Common myeloid progenitor, CD34-positive (primary cell): ENCODE measurements at regions not wholly inside any gene's neighbourhood (a gene's known extent, or its start where the extent isn't known, plus 50 kb on each side); places are given as distances from the start of the nearest gene placed in this dataset.
A peak's percentile ranks its signal among the peaks of the same experiment; 100 is the strongest.

ENCODE experiments used
- CTCF ChIA-PET: fragments of 350-600 bp; sonication (Branson Sonifier 250); formaldehyde crosslinking; loops from one replicate; lab custom pipeline; 2021; ENCODE audit warnings: antibody characterized with exemption; lab: Charles Lee
- POLR2A ChIA-PET: fragments of 350-600 bp; sonication (Branson Sonifier 250); formaldehyde crosslinking; loops from one replicate; lab custom pipeline; 2021; ENCODE audit warnings: antibody characterized with exemption; lab: Charles Lee
- DNase-seq, 3 donors: peaks; one replicate each; pipeline versions ENCODE4 v3.0.0 to v3.0.0-alpha.2; 2013
- H3K27ac ChIP-seq, 2 experiments: 1 replicate in 1 of 2; 2 replicates in 1 of 2; pipeline ENCODE4 v1.7.0; 2013; ENCODE audit warnings: inconsistent platforms in 2 of 2, low read length in 2 of 2, mild to moderate bottlenecking in 2 of 2, low read depth in 1 of 2, moderate library complexity in 1 of 2; ENCODE audit not compliant: severe bottlenecking in 2 of 2, insufficient read depth in 1 of 2, poor library complexity in 1 of 2
- H3K27me3 ChIP-seq, 5 experiments: replicated peaks in 2 of 5; 1 replicate in 3 of 5; 2 replicates in 2 of 5; pipeline versions ENCODE4 v1.6.1 to v1.7.0; 2013; ENCODE audit warnings: low read length in 4 of 5, mild to moderate bottlenecking in 2 of 5, moderate library complexity in 2 of 5, inconsistent platforms in 1 of 5; ENCODE audit not compliant: insufficient read depth in 5 of 5, control insufficient read depth in 4 of 5
- H3K36me3 ChIP-seq, 4 experiments: 1 replicate in 2 of 4; 2 replicates in 2 of 4; pipeline versions ENCODE4 v1.6.1 to v1.7.0; 2013; ENCODE audit warnings: low read length in 3 of 4, control low read depth in 1 of 4, mild to moderate bottlenecking in 1 of 4; ENCODE audit not compliant: control insufficient read depth in 4 of 4, insufficient read depth in 4 of 4
- H3K4me1 ChIP-seq, 4 experiments: 1 replicate in 3 of 4; 2 replicates in 1 of 4; pipeline versions ENCODE4 v1.6.1 to v1.7.1; 2013; ENCODE audit warnings: low read length in 3 of 4, mild to moderate bottlenecking in 3 of 4, control low read depth in 1 of 4, inconsistent platforms in 1 of 4, moderate library complexity in 1 of 4; ENCODE audit not compliant: control insufficient read depth in 4 of 4, insufficient read depth in 4 of 4; ENCODE audit errors: control extremely low read depth in 1 of 4
- H3K4me3 ChIP-seq, 7 experiments: 1 replicate in 4 of 7; 2 replicates in 3 of 7; pipeline versions ENCODE4 v1.5.1 to v1.7.0; 2013; ENCODE audit warnings: mild to moderate bottlenecking in 7 of 7, low read length in 6 of 7, moderate library complexity in 6 of 7, inconsistent platforms in 2 of 7, low read depth in 2 of 7, control low read depth in 1 of 7; ENCODE audit not compliant: insufficient read depth in 4 of 7, control insufficient read depth in 1 of 7; ENCODE audit errors: extremely low read depth in 1 of 7
- H3K9me3 ChIP-seq, 5 experiments: 1 replicate in 4 of 5; 2 replicates in 1 of 5; pipeline versions ENCODE4 v1.6.1 to v1.7.1; 2013; ENCODE audit warnings: low read length in 4 of 5, mild to moderate bottlenecking in 2 of 5, inconsistent platforms in 1 of 5, low read depth in 1 of 5, moderate library complexity in 1 of 5; ENCODE audit not compliant: control insufficient read depth in 4 of 5, insufficient read depth in 2 of 5; ENCODE audit errors: control extremely low read depth in 1 of 5
- whole genome bisulfite sequencing: methylation state at CpG from one replicate; pipeline ENCODE4 v1.1.5; 2013; ENCODE audit not compliant: insufficient coverage; 5-methylcytosine and 5-hydroxymethylcytosine counted together

GRCh38 chr9:71233646-71234045 is 112.2 kb upstream of the TRPM3 start:
- no peak overlapping the region for H3K4me3 ChIP-seq
- H3K36me3 ChIP-seq, result no peaks in the 10 kb centered on the region
- no peak overlapping the region for H3K27ac ChIP-seq
- CTCF ChIA-PET, result interaction anchor here (1.1 to 1.2 kb wide), 2 partner anchors 13 to 312 kb away, joined by 3 to 4 read pairs; no protein-coding TSS in a partner anchor
- DNase-seq, result no peak
- POLR2A ChIA-PET, result interaction anchor here (0.6 kb wide), 1 partner anchor 720 kb away, joined by 3 read pairs; no protein-coding TSS in a partner anchor
- no peaks in the 10 kb centered on the region for H3K4me1 ChIP-seq
- 100% methylated on average over 1 of the region's 1 CpG for WGBS
- peaks cover 0 to 2% (median 0%) of the 10 kb centered on the region in 5 experiments for H3K9me3 ChIP-seq
- no peaks in the 10 kb centered on the region for H3K27me3 ChIP-seq

GRCh38 chr9:71223953-71224538 is 102.6 kb upstream of the TRPM3 start:
- DNase-seq, result peak; percentile 32 to 61 (median 60)

GRCh38 chr9:71218774-71219173 is 97.4 kb upstream of the TRPM3 start:
- H3K36me3 ChIP-seq, result no peaks in the 10 kb centered on the region
- WGBS, result 45% methylated on average over 2 of the region's 4 CpGs
- H3K4me3 ChIP-seq, result no peak overlapping the region
- no peaks in the 10 kb centered on the region for H3K4me1 ChIP-seq
- ChIA-PET CTCF (no interaction called here), POLR2A (no interaction called here)
- no peak for DNase-seq
- H3K9me3 ChIP-seq, result peaks cover 0 to 10% (median 1%) of the 10 kb centered on the region in 5 experiments
- H3K27ac ChIP-seq, result no peak overlapping the region
- H3K27me3 ChIP-seq, result no peaks in the 10 kb centered on the region

More at GRCh38 chr9:71223953-71224538, 102.6 kb upstream of the TRPM3 start:
- Histone ChIP-seq H3K4me3 (no peak overlapping the region), H3K4me1 (no peaks in the 10 kb centered on the region), H3K36me3 (no peaks in the 10 kb centered on the region), H3K9me3 (peaks cover 0 to 2% (median 0%) of the 10 kb centered on the region in 5 experiments), H3K27me3 (no peaks in the 10 kb centered on the region), H3K27ac (no peak overlapping the region)
- ChIA-PET POLR2A (no interaction called here), CTCF (interaction anchor here (0.7 to 2.8 kb wide), 13 partner anchors 8 to 590 kb away, joined by 3 to 8 read pairs (median 4); no protein-coding TSS in a partner anchor)
- 100% methylated on average over 1 of the region's 1 CpG for WGBS

DNA sequence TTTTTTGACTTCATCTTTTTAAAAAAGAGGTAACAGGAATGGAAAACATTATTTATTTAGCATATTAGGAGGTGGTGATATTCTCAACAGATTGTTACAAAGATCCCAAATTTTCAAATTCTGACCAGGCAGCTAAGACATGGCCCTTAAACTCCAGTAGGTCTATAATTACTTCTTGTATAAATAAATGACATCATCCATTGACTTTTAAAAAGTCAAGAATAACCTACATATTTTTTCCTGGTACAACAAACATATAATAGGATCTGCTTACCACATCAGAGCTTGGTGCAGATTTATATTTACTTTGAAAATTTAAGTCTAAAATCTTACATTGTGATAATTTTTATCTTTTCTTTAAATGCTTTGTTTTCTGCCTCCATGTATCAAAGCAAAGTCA is 92.2 kb upstream of the TRPM3 start:
- peaks cover 0 to 13% (median 1%) of the 10 kb centered on the region in 5 experiments for H3K9me3 ChIP-seq
- H3K36me3 ChIP-seq, result no peaks in the 10 kb centered on the region
- H3K27me3 ChIP-seq, result no peaks in the 10 kb centered on the region
- ChIA-PET POLR2A (no interaction called here), CTCF (interaction anchor here (1.1 to 1.4 kb wide), 2 partner anchors 10 to 68 kb away, joined by 3 read pairs; no protein-coding TSS in a partner anchor)
- peak in 2 of 3 donors; percentile 16 to 29 for DNase-seq
- H3K4me3 ChIP-seq, result no peak overlapping the region
- no peaks in the 10 kb centered on the region for H3K4me1 ChIP-seq
- H3K27ac ChIP-seq, result no peak overlapping the region

DNA sequence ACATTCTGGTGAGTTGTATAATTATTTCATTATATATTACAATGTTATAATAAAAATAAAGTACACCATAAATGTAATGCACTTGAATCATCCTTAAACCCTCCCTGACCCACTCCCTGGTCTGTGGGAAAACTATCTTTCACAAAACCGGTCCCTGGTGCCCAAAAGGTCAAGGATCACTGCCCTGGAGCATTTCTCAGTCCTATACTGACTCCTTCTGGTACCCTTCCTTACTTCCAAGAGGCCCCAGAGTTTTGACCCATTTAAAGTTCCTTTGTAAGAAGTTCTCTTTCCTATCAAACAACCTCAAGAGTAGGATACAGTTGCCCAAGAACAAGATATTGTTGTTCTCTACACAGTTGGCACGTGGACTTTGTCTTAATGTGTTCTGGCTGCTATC is 88.9 kb upstream of the TRPM3 start:
- H3K4me1 ChIP-seq, result no peaks in the 10 kb centered on the region
- H3K27me3 ChIP-seq, result no peaks in the 10 kb centered on the region
- peaks cover 0 to 13% (median 0%) of the 10 kb centered on the region in 5 experiments for H3K9me3 ChIP-seq
- ChIA-PET CTCF (interaction anchor here (1.4 kb wide), 1 partner anchor 285 kb away, joined by 5 read pairs; no protein-coding TSS in a partner anchor), POLR2A (no interaction called here)
- DNase-seq, result no peak
- H3K4me3 ChIP-seq, result no peak overlapping the region
- WGBS, result 74% methylated on average over 2 of the region's 2 CpGs
- no peak overlapping the region for H3K27ac ChIP-seq
- H3K36me3 ChIP-seq, result no peaks in the 10 kb centered on the region

GRCh38 chr9:71209890-71210289 is 88.5 kb upstream of the TRPM3 start:
- H3K9me3 ChIP-seq, result peaks cover 0 to 10% (median 0%) of the 10 kb centered on the region in 5 experiments
- no peak overlapping the region for H3K27ac ChIP-seq
- no peak overlapping the region for H3K4me3 ChIP-seq
- no peak for DNase-seq
- H3K4me1 ChIP-seq, result no peaks in the 10 kb centered on the region
- no peaks in the 10 kb centered on the region for H3K36me3 ChIP-seq
- CTCF ChIA-PET, result interaction anchor here (1.4 kb wide), 1 partner anchor 284 kb away, joined by 5 read pairs; no protein-coding TSS in a partner anchor
- POLR2A ChIA-PET, result no interaction called here
- 95% methylated on average over 6 of the region's 7 CpGs for WGBS
- H3K27me3 ChIP-seq, result no peaks in the 10 kb centered on the region

- Histone ChIP-seq H3K36me3 (no peaks in the 10 kb centered on the region), H3K9me3 (no peaks in the 10 kb centered on the region), H3K4me1 (no peaks in the 10 kb centered on the region), H3K27me3 (no peaks in the 10 kb centered on the region), H3K4me3 (no peak overlapping the region), H3K27ac (no peak overlapping the region)
- CTCF ChIA-PET, result interaction anchor here (0.8 to 1.2 kb wide), 2 partner anchors 10 to 63 kb away, joined by 3 read pairs; no protein-coding TSS in a partner anchor
- no peak for DNase-seq
- POLR2A ChIA-PET, result no interaction called here
Measured at GRCh38 chr9:71202931-71203330, 81.5 kb upstream of the TRPM3 start.
